ENCODE measurements at regions not wholly inside any gene's neighbourhood (a gene's known extent, or its start where the extent isn't known, plus 50 kb on each side); places are given as distances from the start of the nearest gene placed in this dataset.

GRCh38 chr15:36501063-36501678, 78.3 kb upstream of the CDIN1 start:
- Histone ChIP-seq H3K27me3 (ENCODE audit: control insufficient read depth, insufficient read depth, low read length) (no peaks in the 10 kb centered on the region), H3K36me3 (ENCODE audit: control insufficient read depth, insufficient read depth, low read length) (no peaks in the 10 kb centered on the region), H3K4me3 (ENCODE audit: low read depth, low read length) (no peak overlapping the region)
- TF ChIP-seq, protein P1, sequence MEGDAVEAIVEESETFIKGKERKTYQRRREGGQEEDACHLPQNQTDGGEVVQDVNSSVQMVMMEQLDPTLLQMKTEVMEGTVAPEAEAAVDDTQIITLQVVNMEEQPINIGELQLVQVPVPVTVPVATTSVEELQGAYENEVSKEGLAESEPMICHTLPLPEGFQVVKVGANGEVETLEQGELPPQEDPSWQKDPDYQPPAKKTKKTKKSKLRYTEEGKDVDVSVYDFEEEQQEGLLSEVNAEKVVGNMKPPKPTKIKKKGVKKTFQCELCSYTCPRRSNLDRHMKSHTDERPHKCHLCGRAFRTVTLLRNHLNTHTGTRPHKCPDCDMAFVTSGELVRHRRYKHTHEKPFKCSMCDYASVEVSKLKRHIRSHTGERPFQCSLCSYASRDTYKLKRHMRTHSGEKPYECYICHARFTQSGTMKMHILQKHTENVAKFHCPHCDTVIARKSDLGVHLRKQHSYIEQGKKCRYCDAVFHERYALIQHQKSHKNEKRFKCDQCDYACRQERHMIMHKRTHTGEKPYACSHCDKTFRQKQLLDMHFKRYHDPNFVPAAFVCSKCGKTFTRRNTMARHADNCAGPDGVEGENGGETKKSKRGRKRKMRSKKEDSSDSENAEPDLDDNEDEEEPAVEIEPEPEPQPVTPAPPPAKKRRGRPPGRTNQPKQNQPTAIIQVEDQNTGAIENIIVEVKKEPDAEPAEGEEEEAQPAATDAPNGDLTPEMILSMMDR (IDR thresholded peaks at IDR 0.05; ENCODE audit: insufficient read depth, low read length, poor library complexity, severe bottlenecking): peak; percentile 86
- DNase-seq (ENCODE audit: low read depth): peak; percentile 50

DNA sequence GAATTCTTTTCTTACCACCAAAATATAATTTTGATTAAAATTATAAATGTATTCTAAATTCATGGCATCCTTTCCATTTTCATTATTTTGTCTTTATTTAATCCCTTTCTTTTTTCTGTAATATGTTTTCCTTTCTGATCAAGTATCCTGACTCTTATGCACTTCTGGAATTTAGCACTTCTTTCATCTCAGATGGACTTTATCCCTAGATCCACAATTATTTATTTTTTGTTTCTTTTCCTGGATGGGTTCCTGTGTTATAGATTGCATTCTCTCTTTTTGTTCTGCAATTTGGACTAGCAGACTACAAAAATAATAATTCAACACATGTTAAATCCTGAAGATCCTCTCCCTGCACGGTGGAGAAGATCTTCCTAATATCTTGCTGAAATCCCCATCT, 76.9 kb upstream of the CDIN1 start:
- Histone ChIP-seq H3K36me3 (ENCODE audit: control insufficient read depth, insufficient read depth, low read length) (no peaks in the 10 kb centered on the region), H3K27me3 (ENCODE audit: control insufficient read depth, insufficient read depth, low read length) (no peaks in the 10 kb centered on the region), H3K4me3 (ENCODE audit: low read depth, low read length) (no peak overlapping the region)
- TF ChIP-seq, protein P1 (IDR thresholded peaks at IDR 0.05; ENCODE audit: insufficient read depth, low read length, poor library complexity, severe bottlenecking): no peak
- DNase-seq (ENCODE audit: low read depth): no peak

- Histone ChIP-seq H3K27me3 (ENCODE audit: control insufficient read depth, insufficient read depth, low read length) (no peaks in the 10 kb centered on the region), H3K36me3 (ENCODE audit: control insufficient read depth, insufficient read depth, low read length) (no peaks in the 10 kb centered on the region), H3K4me3 (ENCODE audit: low read depth, low read length) (no peak overlapping the region)
- TF ChIP-seq, protein P1 (IDR thresholded peaks at IDR 0.05; ENCODE audit: insufficient read depth, low read length, poor library complexity, severe bottlenecking): no peak
- no peak for DNase-seq (ENCODE audit: low read depth)
Observed at GRCh38 chr15:36506733-36507356, 72.6 kb upstream of the CDIN1 start.

GRCh38 chr15:36507458-36507857, 72.0 kb upstream of the CDIN1 start:
- TF ChIP-seq, protein P1 (IDR thresholded peaks at IDR 0.05; ENCODE audit: insufficient read depth, low read length, poor library complexity, severe bottlenecking): no peak
- Histone ChIP-seq H3K4me3 (ENCODE audit: low read depth, low read length) (no peak overlapping the region), H3K27me3 (ENCODE audit: control insufficient read depth, insufficient read depth, low read length) (no peaks in the 10 kb centered on the region), H3K36me3 (ENCODE audit: control insufficient read depth, insufficient read depth, low read length) (no peaks in the 10 kb centered on the region)
- no peak for DNase-seq (ENCODE audit: low read depth)

- Histone ChIP-seq H3K4me3 (ENCODE audit: low read depth, low read length) (no peak overlapping the region), H3K27me3 (ENCODE audit: control insufficient read depth, insufficient read depth, low read length) (no peaks in the 10 kb centered on the region), H3K36me3 (ENCODE audit: control insufficient read depth, insufficient read depth, low read length) (no peaks in the 10 kb centered on the region)
- TF ChIP-seq, protein P1 (IDR thresholded peaks at IDR 0.05; ENCODE audit: insufficient read depth, low read length, poor library complexity, severe bottlenecking): no peak
- no peak for DNase-seq (ENCODE audit: low read depth)
Observed at GRCh38 chr15:36511594-36511993, 67.8 kb upstream of the CDIN1 start.

- TF ChIP-seq, protein P1 (IDR thresholded peaks at IDR 0.05; ENCODE audit: insufficient read depth, low read length, poor library complexity, severe bottlenecking): no peak
Observed at GRCh38 chr15:36517758-36518157, 61.7 kb upstream of the CDIN1 start.

More at GRCh38 chr15:36517758-36518157, 61.7 kb upstream of the CDIN1 start:
- DNase-seq (ENCODE audit: low read depth): no peak
- no peaks in the 10 kb centered on the region for H3K36me3 ChIP-seq (ENCODE audit: control insufficient read depth, insufficient read depth, low read length)
- H3K4me3 ChIP-seq (ENCODE audit: low read depth, low read length): no peak overlapping the region
- no peaks in the 10 kb centered on the region for H3K27me3 ChIP-seq (ENCODE audit: control insufficient read depth, insufficient read depth, low read length)
